OCI-M1 (cell line): ENCODE measurements at regions not wholly inside any gene's neighbourhood (a gene's known extent, or its start where the extent isn't known, plus 50 kb on each side); places are given as distances from the start of the nearest gene placed in this dataset.
A peak's percentile ranks its signal among the peaks of the same experiment; 100 is the strongest.
"Not testable (repeated sequence)": the region's sequence is repeated elsewhere in the genome, so short reads cannot be mapped to it uniquely, and the experiment has no call there.

ENCODE experiments used
- DNase-seq: peaks from one replicate; lab custom pipeline; 2025; lab: John Stamatoyannopoulos, UW

DNA sequence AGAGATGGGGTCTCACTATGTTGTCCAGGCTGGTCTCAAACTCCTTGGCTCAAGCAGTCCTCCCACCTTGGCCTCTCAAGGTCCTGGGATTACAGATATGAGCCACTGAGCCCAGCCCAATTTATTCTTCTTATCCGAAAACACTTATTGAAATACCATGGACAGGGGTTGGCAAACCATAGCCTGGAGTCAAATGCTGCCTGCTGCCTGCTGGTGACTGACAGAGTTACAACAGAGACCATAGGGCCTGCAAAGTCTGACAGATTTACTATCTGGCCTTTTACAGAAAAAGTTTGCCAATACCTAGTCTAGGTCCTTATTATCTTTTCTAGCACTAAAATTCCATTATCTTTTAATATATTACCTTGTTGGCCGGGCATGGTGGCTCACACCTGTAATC, 87.1 kb upstream of the ZNF281 start:
- no peak for DNase-seq

DNA sequence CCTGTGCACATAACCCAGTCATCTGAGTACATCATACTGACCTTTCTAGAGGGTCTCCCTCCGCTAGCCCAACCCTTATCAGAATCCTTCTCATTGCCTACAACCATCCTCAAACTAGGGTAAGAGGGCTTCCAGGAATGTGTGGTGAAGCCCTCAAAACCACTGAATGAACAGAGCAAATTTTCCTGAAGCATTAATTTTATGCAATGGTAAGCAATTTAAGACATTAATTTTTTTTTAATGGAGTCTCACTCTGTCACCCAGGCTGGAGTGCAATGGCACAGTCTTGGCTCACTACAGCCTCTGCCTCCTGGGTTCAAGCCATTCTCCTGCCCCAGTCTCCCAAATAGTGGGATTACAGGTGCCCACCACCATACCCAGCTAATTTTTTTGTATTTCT, 86.1 kb upstream of the ZNF281 start:
- DNase-seq, result no peak

DNA sequence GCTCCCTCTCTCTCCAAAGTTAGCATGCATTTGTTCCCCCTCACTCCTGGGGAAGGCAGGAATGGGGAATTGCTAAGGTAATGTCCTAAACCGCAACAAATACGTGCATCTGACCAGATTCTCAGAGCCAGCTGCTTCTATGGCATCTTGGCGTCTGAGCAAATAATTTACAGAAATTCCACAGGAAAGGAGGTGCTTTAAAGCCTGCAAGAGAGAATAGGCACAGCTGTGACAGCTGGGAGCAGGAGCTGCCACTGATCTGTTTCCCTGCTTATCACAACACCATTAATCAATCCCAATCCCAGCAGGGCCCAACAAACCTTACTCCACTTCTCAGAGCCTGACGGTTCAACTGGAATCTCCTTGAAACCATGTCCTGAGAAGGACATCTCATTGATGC, 83.5 kb upstream of the ZNF281 start:
- no peak for DNase-seq

DNA sequence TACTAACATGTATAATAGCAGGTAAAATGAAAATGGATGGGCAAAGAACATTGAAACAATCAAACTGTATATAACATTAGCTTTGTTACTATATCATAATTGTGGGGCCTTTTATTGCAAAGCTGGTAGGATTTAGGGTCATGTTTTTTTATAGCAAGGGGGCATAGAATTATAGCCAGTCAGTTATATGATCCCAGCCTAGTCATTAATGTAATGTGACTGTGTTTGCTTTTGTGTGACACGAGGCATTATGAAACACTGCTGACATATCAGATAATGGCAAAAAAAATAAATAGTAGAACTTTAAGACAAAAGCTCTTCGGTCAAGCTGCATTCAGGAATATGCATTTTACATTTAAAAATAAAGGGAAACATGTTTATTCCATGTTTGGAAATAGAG, 81.3 kb upstream of the ZNF281 start:
- no peak for DNase-seq

DNA sequence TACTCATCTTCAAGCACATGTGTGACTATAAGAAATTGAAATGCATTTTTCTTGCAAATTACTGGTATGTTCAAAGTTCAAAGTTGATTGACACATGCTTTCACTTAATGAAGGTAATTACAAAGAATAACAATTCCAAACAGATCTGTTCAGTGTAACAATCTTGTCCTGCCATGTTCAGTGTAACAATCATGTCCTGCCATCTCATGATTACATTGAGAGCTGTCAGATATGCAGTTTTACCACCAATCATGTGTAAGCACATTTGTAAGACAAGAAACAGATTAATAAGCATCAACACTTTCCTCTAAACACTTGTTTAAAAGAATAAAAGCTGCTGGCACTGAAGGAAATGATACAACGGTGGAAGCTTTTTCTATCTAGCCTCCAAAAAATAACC, 80.3 kb upstream of the ZNF281 start:
- no peak for DNase-seq

DNA sequence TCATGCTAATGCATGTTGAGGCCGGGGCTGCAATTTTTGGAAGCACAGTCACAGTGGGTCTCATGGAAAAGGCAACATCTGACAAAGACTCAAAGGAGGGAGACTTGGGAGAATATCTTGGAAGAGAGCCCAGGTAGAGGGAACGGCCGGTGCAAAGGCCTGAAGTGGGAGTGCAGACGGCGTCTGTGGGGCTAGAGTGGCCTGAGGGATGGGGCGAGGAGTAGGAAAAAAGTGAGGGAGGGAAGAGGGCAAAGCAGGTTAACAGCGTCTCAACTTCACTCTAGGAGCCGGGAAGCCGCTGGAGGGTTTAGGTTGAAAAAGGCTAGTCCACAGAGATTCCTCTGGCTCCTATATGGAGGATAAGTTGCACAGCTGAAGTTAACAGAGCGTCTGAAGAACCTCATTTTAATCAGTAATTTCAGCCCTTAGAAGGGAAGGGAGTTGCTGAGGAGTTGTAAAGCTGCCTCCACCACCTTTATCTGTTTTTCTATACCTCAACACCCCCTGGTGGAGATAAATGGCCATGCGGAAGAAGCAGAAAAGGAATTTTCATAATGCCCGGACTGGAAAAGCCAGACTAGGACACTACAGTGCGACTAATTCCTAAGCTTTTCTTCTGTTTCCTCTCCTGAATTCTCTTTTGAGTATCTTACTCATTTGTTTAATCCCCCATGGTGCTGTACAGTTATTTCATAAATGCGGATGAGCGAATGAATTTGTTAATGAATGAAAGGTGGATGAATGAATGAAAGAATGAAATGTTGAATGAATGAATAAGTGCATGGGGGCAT, 78.7 kb upstream of the ZNF281 start:
- DNase-seq, result peak; percentile 82

DNA sequence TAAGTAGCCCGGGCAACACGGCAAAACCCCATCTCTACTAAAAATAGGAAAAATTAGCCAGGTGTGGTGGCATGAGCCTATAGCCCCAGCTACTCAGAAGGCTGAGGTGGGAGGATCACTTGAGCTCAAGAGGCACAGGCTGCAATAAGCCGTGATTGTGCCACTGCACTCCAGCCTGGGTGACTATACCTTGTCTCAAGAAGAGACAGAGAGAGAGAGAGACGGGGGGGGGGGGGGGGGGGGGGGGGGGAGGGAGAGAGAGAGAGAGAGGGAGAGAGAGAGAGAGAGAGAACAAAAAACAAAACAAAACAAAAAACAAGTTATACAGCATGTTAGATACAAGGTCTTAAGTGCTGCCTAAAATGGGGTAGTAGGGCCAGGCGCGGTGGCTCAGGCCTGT, 77.8 kb upstream of the ZNF281 start:
- no peak for DNase-seq

DNA sequence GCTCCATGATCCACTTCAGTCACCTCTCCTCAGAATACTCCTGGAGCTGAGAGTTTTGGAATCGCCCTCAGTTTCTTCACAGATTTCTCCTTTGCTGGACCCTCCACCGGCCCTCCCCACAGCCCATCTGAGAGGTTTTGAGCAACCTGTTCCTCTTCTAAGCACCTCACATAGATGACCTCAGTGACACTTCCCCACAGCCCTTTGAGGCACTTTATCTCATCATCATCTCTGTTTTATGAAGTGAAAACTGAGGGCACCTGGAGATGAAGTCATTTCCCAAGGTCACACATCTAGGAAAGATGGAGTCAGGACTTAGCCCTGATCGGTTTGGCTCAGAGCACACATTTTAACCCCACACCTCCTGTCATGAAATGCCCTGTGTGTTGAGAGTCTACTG, 76.8 kb upstream of the ZNF281 start:
- no peak for DNase-seq

DNA sequence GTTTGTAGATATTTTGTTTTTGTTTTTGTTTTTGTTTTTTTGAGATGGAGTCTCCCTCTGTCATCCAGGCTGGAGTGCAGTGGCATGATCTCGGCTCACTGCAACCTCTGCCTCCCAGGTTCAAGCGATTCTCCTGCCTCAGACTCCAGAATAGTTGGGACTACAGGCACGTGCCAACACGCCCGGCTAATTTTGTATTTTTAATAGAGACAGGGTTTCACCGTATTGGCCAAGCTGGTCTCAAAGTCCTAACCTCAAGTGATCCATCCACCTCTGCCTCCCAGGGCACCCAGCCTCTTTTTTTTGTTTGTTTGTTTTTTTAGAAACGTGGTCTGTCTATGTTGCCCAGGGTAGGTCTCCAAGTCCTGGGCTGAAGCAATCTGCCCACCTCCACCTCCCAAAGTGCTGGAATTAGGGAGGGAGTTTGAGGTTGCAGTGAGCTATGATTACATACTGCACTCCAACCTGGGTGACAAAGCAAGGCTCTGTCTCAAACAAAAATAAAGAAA, 74.7 kb upstream of the ZNF281 start:
- DNase-seq, result not testable (repeated sequence)

DNA sequence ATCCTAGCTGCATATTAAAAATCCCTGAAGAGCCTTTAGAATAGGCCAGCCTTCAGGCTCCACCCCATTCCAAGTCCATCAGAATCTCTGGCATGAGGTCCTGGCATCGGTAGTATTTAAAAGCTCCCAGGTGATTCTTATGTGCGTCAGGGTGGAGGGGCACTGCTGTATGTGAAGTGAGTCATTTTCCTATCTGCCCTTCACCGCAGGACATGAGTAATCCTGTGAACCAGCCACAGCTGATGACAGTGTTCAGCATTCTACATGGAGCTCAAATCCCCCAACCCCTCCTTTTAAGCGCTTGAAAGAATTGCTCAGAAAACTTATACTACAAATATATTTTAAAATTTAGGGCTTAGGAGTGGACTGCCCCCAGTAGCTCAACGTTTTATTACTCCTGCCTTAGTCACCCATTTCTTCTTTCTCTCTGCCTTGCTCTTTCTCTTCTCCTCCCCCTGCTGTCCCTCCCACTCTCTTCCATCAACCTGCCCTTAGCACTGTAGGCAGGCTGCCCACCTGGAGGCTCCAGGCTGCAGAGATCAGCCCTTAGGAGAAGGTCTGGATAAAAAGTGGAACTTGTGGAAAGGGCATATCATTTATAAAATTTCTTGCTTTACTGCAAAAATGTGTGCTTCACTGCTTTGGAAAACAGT, 73.8 kb upstream of the ZNF281 start:
- peak; percentile 70 for DNase-seq

DNA sequence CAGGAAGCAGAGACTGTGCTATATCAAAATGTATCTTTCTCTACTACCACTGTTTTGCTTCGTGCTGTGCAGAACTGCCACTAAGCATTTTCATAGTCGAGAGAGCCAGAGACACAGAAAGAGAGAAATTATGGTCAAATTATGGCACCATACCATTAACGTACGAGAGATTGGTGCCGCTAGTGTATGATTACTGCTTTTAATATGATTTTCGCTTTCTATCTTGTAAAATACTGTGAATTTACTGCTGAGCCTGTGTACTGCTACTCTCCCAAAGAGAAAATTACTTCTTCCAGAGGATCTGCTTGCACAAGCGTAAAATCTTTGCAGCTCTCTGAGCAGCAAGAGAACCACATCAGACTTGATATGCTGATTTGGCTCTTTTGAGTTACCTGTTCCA, 71.1 kb upstream of the ZNF281 start:
- DNase-seq, result no peak

DNA sequence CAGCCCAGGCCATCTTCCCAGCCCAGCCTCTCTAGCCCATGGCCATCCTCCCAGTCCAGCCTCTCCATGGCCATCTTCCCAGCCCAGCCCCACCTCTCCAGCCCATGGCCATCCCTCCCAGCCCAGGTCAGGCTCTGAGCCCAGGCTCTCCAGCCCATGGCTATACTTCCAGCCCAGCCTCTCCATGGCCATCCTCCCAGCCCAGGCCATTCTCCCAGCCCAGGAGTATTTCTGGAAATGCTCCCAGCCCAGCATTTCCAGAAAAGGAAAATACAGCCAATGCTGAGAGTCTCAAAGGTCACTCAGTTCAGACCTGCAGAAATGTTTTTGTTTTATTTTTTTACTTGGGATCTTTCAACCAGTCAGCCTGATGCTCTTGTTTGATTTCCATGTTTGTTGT, 70.0 kb upstream of the ZNF281 start:
- no peak for DNase-seq

DNA sequence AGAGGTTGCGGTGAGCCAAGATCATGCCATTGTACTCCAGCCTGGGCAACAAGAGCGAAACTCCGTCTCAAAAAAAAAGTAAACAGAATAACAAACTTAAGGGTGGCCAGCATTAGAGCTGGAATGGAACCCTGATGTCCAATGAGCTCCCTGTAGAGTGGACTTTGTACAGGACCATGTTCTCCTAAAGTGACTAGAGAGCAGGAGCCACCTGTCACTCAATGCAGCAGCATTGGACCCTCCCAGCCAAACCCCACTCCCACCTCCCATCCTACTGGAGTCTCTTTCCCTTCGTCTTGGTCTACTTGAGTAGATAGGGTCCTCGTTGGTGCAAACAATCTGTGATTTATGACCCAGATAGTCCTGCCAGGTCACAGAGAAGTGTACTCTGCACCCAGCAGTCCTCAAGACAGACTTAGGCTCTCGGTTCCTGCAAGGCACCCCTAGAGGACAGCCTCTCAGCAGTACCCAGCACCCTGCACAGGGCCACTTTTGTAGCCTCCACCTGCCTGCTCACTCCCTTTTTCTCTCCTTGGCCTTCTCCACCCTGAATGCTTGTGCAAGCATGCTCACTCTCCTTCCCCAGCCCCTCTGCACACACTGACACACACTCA, 69.2 kb upstream of the ZNF281 start:
- no peak for DNase-seq

DNA sequence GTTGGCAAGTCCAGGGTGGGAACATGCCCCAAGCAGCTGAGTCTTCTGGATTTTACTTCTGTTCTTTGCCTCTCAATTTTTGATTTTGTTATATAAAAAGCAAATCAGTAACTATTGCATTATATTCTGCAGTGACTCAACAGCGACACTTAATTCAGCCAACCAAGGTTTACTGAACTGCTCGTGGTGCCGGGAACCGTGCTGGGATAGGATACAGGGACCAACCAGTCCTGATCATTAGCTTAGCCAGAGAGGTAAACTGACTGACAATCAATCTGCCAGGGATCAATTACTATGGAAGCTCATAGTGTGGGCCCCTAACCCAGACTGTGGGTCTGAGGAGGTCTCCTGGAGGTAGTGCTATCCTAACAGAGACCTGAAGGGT, 68.4 kb upstream of the ZNF281 start:
- DNase-seq, result no peak

DNA sequence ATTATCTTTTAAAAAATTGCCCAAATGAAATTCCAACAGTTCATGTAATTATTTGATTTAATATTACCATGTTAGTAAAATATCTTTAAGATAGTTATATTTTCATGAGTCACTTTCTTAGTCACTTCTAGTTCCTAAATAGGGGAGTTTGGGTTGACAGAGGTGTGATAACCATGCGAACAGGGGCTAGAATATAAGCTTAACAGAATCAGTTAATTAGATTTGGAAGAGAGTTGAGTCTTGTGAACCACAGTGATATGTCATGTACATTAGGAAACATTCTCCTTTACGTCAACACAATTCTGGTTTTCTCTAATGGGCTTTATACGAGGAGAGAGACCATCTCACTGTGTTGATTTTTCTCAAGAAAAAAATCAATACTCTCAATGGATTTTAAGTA, 64.8 kb upstream of the ZNF281 start:
- no peak for DNase-seq

DNA sequence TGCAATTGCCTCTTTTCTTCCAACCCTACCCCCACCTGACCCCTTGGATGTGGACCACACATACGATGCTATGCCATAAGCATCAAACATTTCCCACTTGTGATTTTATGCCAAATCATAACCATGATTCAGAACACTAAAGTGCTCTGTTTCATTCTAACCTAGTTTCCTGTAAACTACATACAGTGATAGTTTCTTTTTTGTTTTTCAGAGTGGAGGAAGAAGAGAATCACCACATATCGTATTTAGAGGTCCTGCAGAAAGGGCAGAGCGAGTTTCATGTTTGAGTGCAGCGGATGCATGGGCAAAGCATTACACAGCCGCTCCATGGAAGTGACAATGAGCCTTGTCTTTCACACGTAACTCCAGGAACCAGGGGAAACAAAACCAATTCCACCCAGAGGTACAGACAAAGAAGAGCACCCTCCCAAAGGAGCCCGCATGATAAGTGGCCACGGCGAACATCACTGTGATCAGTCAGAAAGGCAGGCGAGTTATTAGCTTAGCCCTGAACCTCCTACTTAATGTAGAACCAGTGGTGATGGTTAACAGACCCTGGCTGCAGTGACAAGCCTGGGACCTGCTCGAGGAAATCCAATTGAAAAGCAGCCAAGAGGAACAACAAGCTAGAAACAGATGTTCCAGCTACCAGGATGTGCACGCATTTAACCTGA, 64.0 kb upstream of the ZNF281 start:
- no peak for DNase-seq

DNA sequence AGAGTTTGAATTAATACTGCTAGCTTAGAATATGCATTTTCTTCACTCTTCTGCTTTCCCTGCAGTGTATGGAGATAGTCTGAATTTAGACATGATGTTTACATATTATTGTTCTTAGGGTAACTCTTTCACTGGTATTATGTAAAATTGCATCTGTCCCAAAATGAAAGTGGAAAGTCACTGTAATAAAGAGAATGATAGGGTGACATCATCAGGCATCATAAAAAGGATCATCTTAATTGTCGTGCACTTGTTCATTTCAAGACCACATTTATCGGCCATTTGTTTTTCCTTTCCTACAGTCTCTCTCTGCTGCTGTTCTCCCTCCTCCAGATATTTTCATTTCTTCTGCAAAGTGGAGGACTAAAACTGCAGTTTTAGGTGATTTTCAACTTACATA, 61.9 kb upstream of the ZNF281 start:
- DNase-seq, result no peak

DNA sequence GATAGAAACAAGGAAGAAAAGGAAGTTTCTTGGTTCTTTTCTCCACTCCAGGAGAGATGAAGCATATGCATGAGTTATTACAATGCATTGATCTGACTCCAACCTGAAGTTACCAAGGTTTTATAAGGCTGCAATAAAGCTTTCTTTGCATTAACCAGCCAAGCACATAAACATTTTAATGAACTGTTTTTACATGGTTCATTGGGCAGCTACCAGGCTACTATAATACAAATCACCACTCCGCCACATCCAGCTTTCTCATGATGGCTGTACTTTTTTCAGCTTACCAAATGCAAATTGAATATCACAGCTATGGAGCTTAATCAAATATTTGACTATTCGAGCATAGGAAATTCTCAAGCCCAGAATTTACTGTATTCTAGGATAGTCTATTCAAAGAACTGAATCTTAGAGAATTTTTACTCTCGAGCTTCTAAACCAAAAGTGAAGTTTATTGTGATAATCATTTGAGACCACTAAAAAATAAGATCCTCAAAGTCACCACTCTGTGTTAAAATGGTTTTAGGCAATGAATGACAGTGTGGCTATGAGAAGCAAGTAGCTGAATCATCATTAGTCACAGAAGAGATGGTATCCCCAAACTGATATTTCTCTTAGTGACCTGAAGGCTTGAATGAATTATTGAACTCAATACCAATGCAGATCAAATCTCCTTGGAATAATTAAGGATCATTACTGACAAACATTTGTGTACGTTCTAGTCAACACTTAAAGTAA, 58.6 kb upstream of the ZNF281 start:
- DNase-seq, result no peak

DNA sequence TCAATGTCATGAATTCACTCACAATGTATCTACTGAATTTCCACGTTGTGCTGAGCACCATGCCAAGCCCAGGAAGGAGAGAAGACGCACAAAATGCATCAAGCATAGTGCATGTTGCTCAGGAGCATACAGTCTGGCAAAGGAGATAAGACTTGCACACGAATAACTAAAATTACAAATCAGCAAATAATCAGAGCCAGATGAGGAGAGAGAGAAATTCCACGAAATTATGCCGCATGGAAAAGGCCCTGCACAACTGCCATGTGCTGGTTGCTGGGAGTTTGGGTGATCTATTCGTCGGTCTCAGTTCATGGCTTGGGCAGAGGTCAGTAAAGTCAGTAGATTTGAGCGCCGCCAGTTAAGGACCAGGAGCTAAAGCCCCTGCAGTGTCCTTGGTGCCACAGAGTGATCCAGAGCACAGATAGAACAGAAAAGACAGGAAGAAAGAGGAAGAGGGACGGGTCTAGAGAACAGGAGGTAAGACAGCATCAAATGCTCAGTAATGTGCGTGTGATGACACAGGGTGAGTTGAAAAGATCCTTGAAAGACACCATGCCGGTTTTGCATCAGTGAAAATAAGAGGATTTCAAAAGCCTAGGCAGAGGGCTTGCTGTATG, 55.1 kb upstream of the ZNF281 start:
- DNase-seq, result no peak
